NB4 (cell line): ENCODE measurements at regions not wholly inside any gene's neighbourhood (a gene's known extent, or its start where the extent isn't known, plus 50 kb on each side); places are given as distances from the start of the nearest gene placed in this dataset.

Experiments used
- CTCF ChIP-seq: IDR thresholded peaks from one replicate; pipeline ENCODE4 v1.5.1; 2012; ENCODE audit warnings: low read depth, low read length
- MYC ChIP-seq: IDR thresholded peaks from 2 replicates; pipeline ENCODE4 v1.6.1; 2011; ENCODE audit warnings: low read depth, low read length
- POLR2A ChIP-seq: IDR thresholded peaks from 2 replicates; pipeline ENCODE4 v1.6.1; 2011; ENCODE audit warnings: mild to moderate bottlenecking; ENCODE audit not compliant: insufficient read length; ENCODE audit errors: extremely low read depth

GRCh38 chr1:5053744-5054143, 399.3 kb downstream of the AJAP1 start:
- no peak for TF ChIP-seq CTCF
- TF ChIP-seq POLR2A, result no peak
- TF ChIP-seq MYC, result no peak
